IMR-90 (cell line): ENCODE measurements at regions not wholly inside any gene's neighbourhood (a gene's known extent, or its start where the extent isn't known, plus 50 kb on each side); places are given as distances from the start of the nearest gene placed in this dataset.
"Not testable (repeated sequence)": the region's sequence is repeated elsewhere in the genome, so short reads cannot be mapped to it uniquely, and the experiment has no call there.

Experiments used
- ATAC-seq: fragments of 200-7000 bp; cut with Tn5 transposase; 2 replicates; pipeline ENCODE4 v1.9.1; 2020; ENCODE audit warnings: low read depth, mild to moderate bottlenecking, moderate library complexity
- BruUV-seq: library from RNA; stranded (reverse); fragments of 400-500 nt; replicated peaks from 2 replicates; lab custom pipeline; 2021; lab: Mats Ljungman, UMichigan
- CTCF ChIA-PET: fragments of 300-600 bp; formaldehyde crosslinking; extraction: SDS; loops from one replicate; lab custom pipeline; 2021; ENCODE audit warnings: antibody characterized with exemption; lab: Yijun Ruan, JAX
- POLR2A ChIA-PET: fragments of 300-600 bp; sonication (Branson Sonifier 250); formaldehyde crosslinking; loops from one replicate; lab custom pipeline; 2022; ENCODE audit warnings: antibody characterized with exemption; ENCODE audit not compliant: unreplicated experiment; lab: Charles Lee
- DNase-seq: peaks from one replicate; pipeline ENCODE4 v3.0.0; 2013
- H2AFZ ChIP-seq: replicated peaks from 2 replicates; pipeline ENCODE3; 2013; ENCODE audit warnings: low read length, mild to moderate bottlenecking; ENCODE audit not compliant: poor library complexity
- H2AK5ac ChIP-seq: 2 replicates; pipeline ENCODE4 v1.6.1; 2013; ENCODE audit warnings: low read depth, low read length, inconsistent platforms
- H2AK9ac ChIP-seq: replicated peaks from 2 replicates; pipeline ENCODE3; 2013; ENCODE audit warnings: mild to moderate bottlenecking, low read depth, low read length, moderate library complexity; ENCODE audit not compliant: poor library complexity
- H2BK120ac ChIP-seq: 2 replicates; pipeline ENCODE4 v1.6.1; 2013; ENCODE audit warnings: low read depth, low read length, inconsistent platforms
- H2BK15ac ChIP-seq: 3 replicates; pipeline ENCODE4 v1.6.1; 2013; ENCODE audit warnings: low read depth, low read length, inconsistent platforms
- H2BK20ac ChIP-seq: 2 replicates; pipeline ENCODE4 v1.6.1; 2013; ENCODE audit warnings: low read depth, mild to moderate bottlenecking, inconsistent platforms, low read length, moderate library complexity
- H2BK5ac ChIP-seq: 2 replicates; pipeline ENCODE4 v1.6.1; 2013; ENCODE audit warnings: mild to moderate bottlenecking, low read depth, low read length, inconsistent platforms; ENCODE audit not compliant: poor library complexity, severe bottlenecking
- H3K14ac ChIP-seq: replicated peaks from 2 replicates; pipeline ENCODE4 v1.6.1; 2013; ENCODE audit warnings: low read depth, low read length, inconsistent platforms
- H3K18ac ChIP-seq: 2 replicates; pipeline ENCODE4 v1.6.1; 2013; ENCODE audit warnings: low read depth, low read length, control low read depth
- H3K23ac ChIP-seq: 2 replicates; pipeline ENCODE4 v1.6.1; 2013; ENCODE audit warnings: low read depth, low read length, inconsistent platforms
- H3K27ac ChIP-seq: 2 replicates; pipeline ENCODE4 v1.5.1; 2013; ENCODE audit warnings: mild to moderate bottlenecking, control low read depth, low read length; ENCODE audit not compliant: insufficient read depth
- H3K27me3 ChIP-seq: 2 replicates; pipeline ENCODE4 v1.6.1; 2013; ENCODE audit warnings: low read length; ENCODE audit not compliant: control insufficient read depth, insufficient read depth
- H3K36me3 ChIP-seq: 2 replicates; pipeline ENCODE4 v1.6.1; 2013; ENCODE audit warnings: low read length, mixed read lengths; ENCODE audit not compliant: control insufficient read depth, insufficient read depth
- H3K4ac ChIP-seq: 2 replicates; pipeline ENCODE4 v1.6.1; 2013; ENCODE audit warnings: low read depth, low read length, inconsistent platforms
- H3K4me1 ChIP-seq: 2 replicates; pipeline ENCODE4 v1.6.1; 2013; ENCODE audit warnings: low read length, mixed read lengths; ENCODE audit not compliant: control insufficient read depth, insufficient read depth
- H3K4me2 ChIP-seq: 2 replicates; pipeline ENCODE4 v1.6.1; 2013; ENCODE audit warnings: low read depth, mild to moderate bottlenecking, control low read depth, low read length, moderate library complexity
- H3K4me3 ChIP-seq: 2 replicates; pipeline ENCODE4 v1.5.1; 2013; ENCODE audit warnings: low read depth, mild to moderate bottlenecking, control low read depth, low read length, moderate library complexity; ENCODE audit not compliant: insufficient read depth
- H3K56ac ChIP-seq: 2 replicates; pipeline ENCODE4 v1.6.1; 2013; ENCODE audit warnings: low read length, inconsistent platforms; ENCODE audit not compliant: insufficient read depth; ENCODE audit errors: extremely low read depth
- H3K79me1 ChIP-seq, 2 experiments: 2 replicates each; pipeline ENCODE4 v1.6.1; 2013; ENCODE audit warnings: low read length in 2 of 2, inconsistent platforms in 1 of 2, low read depth in 1 of 2
- H3K9ac ChIP-seq: 2 replicates; pipeline ENCODE4 v1.6.1; 2013; ENCODE audit warnings: low read depth, low read length, control low read depth
- H3K9me1 ChIP-seq: 2 replicates; pipeline ENCODE4 v1.6.1; 2013; ENCODE audit warnings: low read length, inconsistent platforms; ENCODE audit not compliant: insufficient read depth
- H3K9me3 ChIP-seq: 2 replicates; pipeline ENCODE4 v1.6.1; 2013; ENCODE audit warnings: low read length; ENCODE audit not compliant: control insufficient read depth, insufficient read depth
- H4K20me1 ChIP-seq: 2 replicates; pipeline ENCODE4 v1.6.1; 2013; ENCODE audit warnings: low read length, inconsistent platforms; ENCODE audit not compliant: insufficient read depth
- H4K5ac ChIP-seq: 2 replicates; pipeline ENCODE4 v1.6.1; 2013; ENCODE audit warnings: mild to moderate bottlenecking, low read depth, low read length, control low read depth
- H4K8ac ChIP-seq, 2 experiments: 2 replicates each; pipeline ENCODE4 v1.6.1; 2013; ENCODE audit warnings: low read depth in 2 of 2, low read length in 2 of 2, control low read depth in 1 of 2, inconsistent platforms in 1 of 2
- H4K91ac ChIP-seq: 2 replicates; pipeline ENCODE4 v1.6.1; 2013; ENCODE audit warnings: low read depth, low read length, inconsistent platforms; ENCODE audit not compliant: insufficient read depth
- WGBS, 2 experiments: methylation state at CpG; one replicate each; pipeline versions ENCODE4 v1.1.5 to v1.1.7; 2013; ENCODE audit warnings: missing lambda C conversion rate in 2 of 2; ENCODE audit not compliant: insufficient read length in 1 of 2; ENCODE audit errors: extremely low coverage in 2 of 2; 5-methylcytosine and 5-hydroxymethylcytosine counted together
- dilution Hi-C: fragments of 300-500 bp; cut with HindIII; formaldehyde crosslinking; loops from one replicate; pipeline ENCODE4 v1.14.3; 2018; ENCODE audit warnings: low sequenced_read_pairs; ENCODE audit not compliant: unreplicated experiment
- in situ Hi-C: fragments of 300-500 bp; cut with MboI; formaldehyde crosslinking; loops from 3 replicates; pipeline ENCODE4 v1.14.3; 2019; ENCODE audit warnings: low sequenced_read_pairs, inconsistent platforms, mixed read lengths
- intact Hi-C: fragments of 100-400 bp; cut with micrococcal nuclease; formaldehyde crosslinking; loops from 2 replicates; pipeline ENCODE4 v1.10.0; 2022

DNA sequence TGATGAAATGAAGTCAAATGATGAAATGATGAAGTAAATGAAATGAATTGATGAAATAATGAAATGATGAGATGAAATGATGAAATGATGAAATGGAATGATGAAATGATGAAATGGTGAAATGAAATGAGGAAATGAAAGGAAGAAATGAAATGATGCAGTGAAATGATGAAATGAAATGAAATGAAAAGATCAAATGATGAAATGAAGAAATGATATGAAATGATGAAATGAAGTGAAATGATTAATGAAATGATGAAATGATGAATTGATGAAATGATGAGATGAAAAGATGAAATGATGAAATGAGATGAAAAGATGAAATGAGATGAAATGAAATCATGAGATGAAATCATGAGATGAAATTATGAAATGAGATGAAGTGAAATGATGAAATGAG is 139.2 kb upstream of the ERV3-1 start:
- H3K18ac ChIP-seq, H3K9me1 ChIP-seq, H3K56ac ChIP-seq, in situ Hi-C loops, H4K20me1 ChIP-seq, H3K27me3 ChIP-seq, H2AK5ac ChIP-seq, H3K4me2 ChIP-seq, H2AK9ac ChIP-seq, H3K14ac ChIP-seq, H2BK20ac ChIP-seq, H4K5ac ChIP-seq, H2BK5ac ChIP-seq, H3K4ac ChIP-seq, H3K27ac ChIP-seq, H2BK15ac ChIP-seq, BruUV-seq, H3K9me3 ChIP-seq, ATAC-seq, intact Hi-C loops, H3K9ac ChIP-seq, H3K4me3 ChIP-seq, H4K8ac ChIP-seq, CTCF ChIA-PET, H4K91ac ChIP-seq, H2AFZ ChIP-seq, POLR2A ChIA-PET, H2BK120ac ChIP-seq, H3K79me1 ChIP-seq, H3K4me1 ChIP-seq, dilution Hi-C loops, H3K23ac ChIP-seq, DNase-seq, H3K36me3 ChIP-seq: not testable (repeated sequence)

DNA sequence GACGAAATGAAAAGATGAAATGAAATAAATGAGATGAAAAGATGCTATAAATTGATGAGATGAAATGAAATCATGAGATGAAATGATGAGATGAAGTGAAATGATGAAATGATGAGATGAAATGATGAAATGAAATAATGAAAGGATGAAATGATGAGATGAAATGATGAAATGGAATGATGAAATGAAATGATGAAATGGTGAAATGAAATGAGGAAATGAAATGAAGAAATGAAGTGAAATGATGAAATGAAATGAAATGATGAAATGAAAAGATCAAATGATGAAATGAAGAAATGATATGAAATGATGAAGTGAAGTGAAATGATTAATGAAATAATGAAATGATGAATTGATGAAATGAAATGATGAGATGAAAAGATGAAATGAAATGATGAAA is 138.5 kb upstream of the ERV3-1 start:
- H3K14ac ChIP-seq, BruUV-seq, H2AFZ ChIP-seq, POLR2A ChIA-PET, H4K20me1 ChIP-seq, H4K5ac ChIP-seq, H2AK9ac ChIP-seq, H3K4me1 ChIP-seq, H3K79me1 ChIP-seq, in situ Hi-C loops, H3K4ac ChIP-seq, H3K27ac ChIP-seq, H2BK5ac ChIP-seq, H2BK15ac ChIP-seq, H2BK20ac ChIP-seq, H3K9ac ChIP-seq, H3K9me1 ChIP-seq, H2BK120ac ChIP-seq, H3K4me2 ChIP-seq, H2AK5ac ChIP-seq, H3K36me3 ChIP-seq, H3K18ac ChIP-seq, H3K9me3 ChIP-seq, H3K23ac ChIP-seq, H3K56ac ChIP-seq, H3K4me3 ChIP-seq, intact Hi-C loops, DNase-seq, ATAC-seq, H4K8ac ChIP-seq, dilution Hi-C loops, H3K27me3 ChIP-seq, CTCF ChIA-PET, H4K91ac ChIP-seq: not testable (repeated sequence)
- WGBS, 2 experiments, result 100% methylated on average over 1 of the region's 1 CpG; no CpG with 5 or more reads in 1 of the 2 experiments
